Tibial artery (tissue), 4 donors: ENCODE measurements at regions not wholly inside any gene's neighbourhood (a gene's known extent, or its start where the extent isn't known, plus 50 kb on each side); places are given as distances from the start of the nearest gene placed in this dataset.

Experiments used
- DNase-seq, 2 donors: peaks; one replicate each; pipeline ENCODE4 v3.0.0-alpha.2; 2019
- H3K27ac ChIP-seq, 2 donors: fragments of 200-600 bp; sonication (generic) in 1 of 2; 1 replicate in 1 of 2; 2 replicates in 1 of 2; pipeline ENCODE4 v1.5.1; 2018 to 2019; ENCODE audit warnings: mild to moderate bottlenecking in 1 of 2
- H3K27me3 ChIP-seq, 2 donors: fragments of 200-600 bp; sonication (generic) in 1 of 2; one replicate each; pipeline versions ENCODE4 v1.5.1 to v1.6.0; 2016 to 2019
- H3K36me3 ChIP-seq, 3 donors: fragments of 200-600 bp; sonication (generic) in 2 of 3; one replicate each; pipeline ENCODE4 v1.5.1; 2016 to 2019; ENCODE audit warnings: mild to moderate bottlenecking in 2 of 3
- H3K4me1 ChIP-seq, 4 donors: fragments of 200-600 bp; sonication (generic) in 2 of 4; 1 replicate in 3 of 4; 2 replicates in 1 of 4; pipeline ENCODE4 v1.5.1; 2016 to 2019
- H3K4me3 ChIP-seq, 2 donors: fragments of 200-600 bp; sonication (generic) in 1 of 2; 1 replicate in 1 of 2; 2 replicates in 1 of 2; pipeline ENCODE4 v1.5.1; 2018 to 2019; ENCODE audit warnings: mild to moderate bottlenecking in 2 of 2
- H3K9me3 ChIP-seq, 3 donors: fragments of 200-600 bp; sonication (generic) in 1 of 3; one replicate each; pipeline ENCODE4 v1.5.1; 2016 to 2019
- CTCF ChIP-seq, 2 experiments: fragments of 200-600 bp in 1 of 2; fragments of 450-650 bp in 1 of 2; IDR thresholded peaks; one replicate each; pipeline ENCODE4 v1.5.1; 2017 to 2019; ENCODE audit warnings: antibody characterized with exemption in 2 of 2, mild to moderate bottlenecking in 1 of 2, moderate library complexity in 1 of 2
- intact Hi-C: fragments of 100-400 bp; cut with DNase I; formaldehyde crosslinking; loops from one replicate; pipeline ENCODE4 v1.15.0; 2023; ENCODE audit warnings: low total_unique reads

- TF ChIP-seq CTCF (IDR thresholded peaks at IDR 0.05), result no peak
- Histone ChIP-seq H3K9me3 (no peaks in the 10 kb centered on the region), H3K4me3 (no peak overlapping the region), H3K4me1 (no peaks in the 10 kb centered on the region), H3K27me3 (no peaks in the 10 kb centered on the region), H3K27ac (no peak overlapping the region), H3K36me3 (no peaks in the 10 kb centered on the region)
- DNase-seq, result no peak
- intact Hi-C loops, result no loop called here
Observed at GRCh38 chr16:79339863-79340262, 260.7 kb downstream of the MAF start.

GRCh38 chr16:79337906-79338305 lies 262.6 kb downstream of the MAF start:
- intact Hi-C loops, result no loop called here
- DNase-seq, result no peak
- H3K27ac ChIP-seq, result no peak overlapping the region
- H3K27me3 ChIP-seq, result peaks cover 0 to 3% of the 10 kb centered on the region in 2 donors
- no peaks in the 10 kb centered on the region for H3K4me1 ChIP-seq
- no peak overlapping the region for H3K4me3 ChIP-seq
- H3K36me3 ChIP-seq, result no peaks in the 10 kb centered on the region
- TF ChIP-seq CTCF (IDR thresholded peaks at IDR 0.05), result no peak
- H3K9me3 ChIP-seq, result no peaks in the 10 kb centered on the region

- TF ChIP-seq CTCF (IDR thresholded peaks at IDR 0.05), result no peak
- peaks cover 0 to 7% of the 10 kb centered on the region in 2 donors for H3K27me3 ChIP-seq
- H3K36me3 ChIP-seq, result no peaks in the 10 kb centered on the region
- intact Hi-C loops, result no loop called here
- no peaks in the 10 kb centered on the region for H3K9me3 ChIP-seq
- H3K4me3 ChIP-seq, result no peak overlapping the region
- no peaks in the 10 kb centered on the region for H3K4me1 ChIP-seq
- H3K27ac ChIP-seq, result no peak overlapping the region
- no peak for DNase-seq
Observed at GRCh38 chr16:79336437-79337229, 263.9 kb downstream of the MAF start.

GRCh38 chr16:79334127-79334526 lies 266.4 kb downstream of the MAF start:
- intact Hi-C loops, result no loop called here
- TF ChIP-seq CTCF (IDR thresholded peaks at IDR 0.05), result no peak
- no peak for DNase-seq
- no peaks in the 10 kb centered on the region for H3K36me3 ChIP-seq
- H3K9me3 ChIP-seq, result no peaks in the 10 kb centered on the region
- H3K27me3 ChIP-seq, result peaks cover 0 to 7% of the 10 kb centered on the region in 2 donors
- H3K4me1 ChIP-seq, result no peaks in the 10 kb centered on the region
- H3K27ac ChIP-seq, result no peak overlapping the region
- no peak overlapping the region for H3K4me3 ChIP-seq

GRCh38 chr16:79331066-79331465 lies 269.5 kb downstream of the MAF start:
- TF ChIP-seq CTCF (IDR thresholded peaks at IDR 0.05), result no peak
- Histone ChIP-seq H3K36me3 (no peaks in the 10 kb centered on the region), H3K4me1 (no peaks in the 10 kb centered on the region), H3K27ac (no peak overlapping the region), H3K9me3 (no peaks in the 10 kb centered on the region), H3K27me3 (peaks cover 0 to 10% of the 10 kb centered on the region in 2 donors), H3K4me3 (no peak overlapping the region)
- DNase-seq, result no peak
- intact Hi-C loops, result no loop called here
